NCI-H146 treated with DMSO at 0.1 percent for 48 hours (cell line): ENCODE measurements at regions not wholly inside any gene's neighbourhood (a gene's known extent, or its start where the extent isn't known, plus 50 kb on each side); places are given as distances from the start of the nearest gene placed in this dataset.
"Not testable (repeated sequence)": the region's sequence is repeated elsewhere in the genome, so short reads cannot be mapped to it uniquely, and the experiment has no call there.

ENCODE experiments used
- DNase-seq: peaks from one replicate; lab custom pipeline; 2025; ENCODE audit not compliant: unreplicated experiment; lab: John Stamatoyannopoulos, UW

- DNase-seq = no peak
Observed at GRCh38 chr21:16113052-16113715, 383.4 kb downstream of the USP25 start.

GRCh38 chr21:16115461-16115860 is 385.7 kb downstream of the USP25 start:
- no peak for DNase-seq

GRCh38 chr21:16116069-16116468 is 386.3 kb downstream of the USP25 start:
- DNase-seq = no peak

- DNase-seq = no peak
Observed at GRCh38 chr21:16116798-16117197, 387.0 kb downstream of the USP25 start.

GRCh38 chr21:16117331-16117730 is 387.5 kb downstream of the USP25 start:
- DNase-seq = no peak

- DNase-seq = no peak
Observed at GRCh38 chr21:16117851-16118590, 388.2 kb downstream of the USP25 start.

- no peak for DNase-seq
Observed at GRCh38 chr21:16124378-16125138, 394.8 kb downstream of the USP25 start.

GRCh38 chr21:16125274-16125673 is 395.5 kb downstream of the USP25 start:
- DNase-seq = no peak

- not testable (repeated sequence) for DNase-seq
Observed at GRCh38 chr21:16132453-16132852, 402.7 kb downstream of the USP25 start.

- DNase-seq = no peak
Observed at GRCh38 chr21:16133248-16133647, 403.5 kb downstream of the USP25 start.

GRCh38 chr21:16134134-16134533 is 404.4 kb downstream of the USP25 start:
- DNase-seq = no peak

GRCh38 chr21:16137106-16137505 is 407.3 kb downstream of the USP25 start:
- no peak for DNase-seq

- no peak for DNase-seq
Observed at GRCh38 chr21:16145052-16145451, 415.3 kb downstream of the USP25 start.

- no peak for DNase-seq
Observed at GRCh38 chr21:16145479-16145878, 415.7 kb downstream of the USP25 start.

GRCh38 chr21:16154321-16154720 is 424.5 kb downstream of the USP25 start:
- no peak for DNase-seq

GRCh38 chr21:16154951-16155635 is 425.3 kb downstream of the USP25 start:
- DNase-seq = no peak

GRCh38 chr21:16156841-16157489 is 427.2 kb downstream of the USP25 start:
- no peak for DNase-seq

- no peak for DNase-seq
Observed at GRCh38 chr21:16159213-16159970, 429.6 kb downstream of the USP25 start.

GRCh38 chr21:16159971-16160350 is 430.2 kb downstream of the USP25 start:
- DNase-seq = no peak

GRCh38 chr21:16162953-16163352 is 433.2 kb downstream of the USP25 start:
- DNase-seq = no peak
